H1 (cell line): ENCODE measurements at regions not wholly inside any gene's neighbourhood (a gene's known extent, or its start where the extent isn't known, plus 50 kb on each side); places are given as distances from the start of the nearest gene placed in this dataset.

Experiments
- CREB1 ChIP-seq: IDR thresholded peaks from 2 replicates; pipeline ENCODE4 v1.6.1; 2012; ENCODE audit warnings: inconsistent platforms
- EP300 ChIP-seq, 2 experiments: IDR thresholded peaks; 1 replicate in 1 of 2; 2 replicates in 1 of 2; pipeline ENCODE4 v1.6.1; 2011 to 2012; ENCODE audit warnings: low read depth in 2 of 2, low read length in 2 of 2, mild to moderate bottlenecking in 2 of 2, borderline replicate concordance in 1 of 2, inconsistent platforms in 1 of 2, moderate library complexity in 1 of 2
- JUND ChIP-seq: IDR thresholded peaks from 2 replicates; pipeline ENCODE4 v1.6.1; 2011; ENCODE audit warnings: mild to moderate bottlenecking, improper control_type of control experiment, low read length
- TF ChIP-seq, protein P1 (sequence below), 3 experiments: IDR thresholded peaks; 1 replicate in 2 of 3; 2 replicates in 1 of 3; pipeline versions ENCODE4 v1.5.1 to v1.6.1; 2011; ENCODE audit warnings: low read length in 3 of 3, mild to moderate bottlenecking in 3 of 3, inconsistent platforms in 2 of 3, low read depth in 1 of 3, moderate library complexity in 1 of 3; ENCODE audit not compliant: insufficient read depth in 1 of 3; ENCODE audit errors: control extremely low read depth in 1 of 3

DNA sequence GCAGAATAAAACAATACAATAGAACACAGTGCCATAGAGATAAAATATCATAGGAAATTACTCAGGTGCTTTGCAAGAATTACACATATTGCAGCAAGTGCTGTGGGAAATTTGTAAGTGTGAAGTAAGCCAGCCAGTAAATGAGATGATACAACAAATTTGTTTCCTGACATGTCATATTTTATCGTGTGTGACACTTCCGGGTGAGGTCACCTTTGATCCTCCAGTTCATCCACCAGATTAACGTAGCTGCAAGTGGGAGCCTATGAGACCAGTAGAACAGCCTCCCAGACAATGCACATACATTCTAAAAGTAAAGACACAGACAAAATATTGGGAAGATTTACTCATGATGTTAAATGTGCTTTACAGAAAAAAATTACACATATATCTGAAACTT lies 72.2 kb downstream of the PRDM9 start:
- TF ChIP-seq JUND (no peak), EP300 (IDR thresholded peaks at IDR 0.05; ENCODE audit: borderline replicate concordance in 1 of 2, low read depth in 2 of 2, low read length in 2 of 2) (no peak), CREB1 (no peak)
- TF ChIP-seq, protein P1, sequence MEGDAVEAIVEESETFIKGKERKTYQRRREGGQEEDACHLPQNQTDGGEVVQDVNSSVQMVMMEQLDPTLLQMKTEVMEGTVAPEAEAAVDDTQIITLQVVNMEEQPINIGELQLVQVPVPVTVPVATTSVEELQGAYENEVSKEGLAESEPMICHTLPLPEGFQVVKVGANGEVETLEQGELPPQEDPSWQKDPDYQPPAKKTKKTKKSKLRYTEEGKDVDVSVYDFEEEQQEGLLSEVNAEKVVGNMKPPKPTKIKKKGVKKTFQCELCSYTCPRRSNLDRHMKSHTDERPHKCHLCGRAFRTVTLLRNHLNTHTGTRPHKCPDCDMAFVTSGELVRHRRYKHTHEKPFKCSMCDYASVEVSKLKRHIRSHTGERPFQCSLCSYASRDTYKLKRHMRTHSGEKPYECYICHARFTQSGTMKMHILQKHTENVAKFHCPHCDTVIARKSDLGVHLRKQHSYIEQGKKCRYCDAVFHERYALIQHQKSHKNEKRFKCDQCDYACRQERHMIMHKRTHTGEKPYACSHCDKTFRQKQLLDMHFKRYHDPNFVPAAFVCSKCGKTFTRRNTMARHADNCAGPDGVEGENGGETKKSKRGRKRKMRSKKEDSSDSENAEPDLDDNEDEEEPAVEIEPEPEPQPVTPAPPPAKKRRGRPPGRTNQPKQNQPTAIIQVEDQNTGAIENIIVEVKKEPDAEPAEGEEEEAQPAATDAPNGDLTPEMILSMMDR (IDR thresholded peaks at IDR 0.05; ENCODE audit: control extremely low read depth in 1 of 3, insufficient read depth in 1 of 3, low read depth in 1 of 3, low read length in 3 of 3), result no peak
